HG03521 (cell line): ENCODE measurements at regions not wholly inside any gene's neighbourhood (a gene's known extent, or its start where the extent isn't known, plus 50 kb on each side); places are given as distances from the start of the nearest gene placed in this dataset.

ENCODE experiments used
- ATAC-seq: cut with Tn5 transposase; IDR thresholded peaks from one replicate; pipeline ENCODE4 v1.9.1; 2021; ENCODE audit warnings: mild to moderate bottlenecking, moderate library complexity; ENCODE audit not compliant: unreplicated experiment

- ATAC-seq: no peak
Measured at GRCh38 chr1:232386721-232387510, 243.0 kb downstream of the SIPA1L2 start.

- ATAC-seq: no peak
Measured at GRCh38 chr1:232386294-232386693, 243.6 kb downstream of the SIPA1L2 start.

DNA sequence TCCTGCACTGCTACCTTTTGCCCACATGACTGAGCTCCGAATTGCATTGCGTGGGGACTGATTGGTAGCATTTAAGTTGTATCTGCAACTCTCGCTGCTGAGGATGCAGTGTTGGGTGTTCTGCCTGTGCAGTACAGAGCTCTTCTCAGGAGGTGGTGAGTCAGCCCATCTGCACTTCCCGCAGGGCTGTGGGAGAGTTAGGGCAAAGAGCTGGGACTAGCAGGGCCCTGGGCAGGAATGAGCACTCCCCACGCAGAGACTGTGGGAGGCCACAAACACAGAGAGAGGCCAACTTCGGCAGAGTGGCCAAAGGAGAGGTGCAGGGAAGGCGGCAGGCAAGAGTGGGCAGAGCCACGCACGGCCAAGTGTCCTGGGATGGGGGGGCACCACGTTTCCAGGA, 244.7 kb downstream of the SIPA1L2 start:
- ATAC-seq: no peak

- no peak for ATAC-seq
Measured at GRCh38 chr1:232384171-232384883, 245.6 kb downstream of the SIPA1L2 start.

DNA sequence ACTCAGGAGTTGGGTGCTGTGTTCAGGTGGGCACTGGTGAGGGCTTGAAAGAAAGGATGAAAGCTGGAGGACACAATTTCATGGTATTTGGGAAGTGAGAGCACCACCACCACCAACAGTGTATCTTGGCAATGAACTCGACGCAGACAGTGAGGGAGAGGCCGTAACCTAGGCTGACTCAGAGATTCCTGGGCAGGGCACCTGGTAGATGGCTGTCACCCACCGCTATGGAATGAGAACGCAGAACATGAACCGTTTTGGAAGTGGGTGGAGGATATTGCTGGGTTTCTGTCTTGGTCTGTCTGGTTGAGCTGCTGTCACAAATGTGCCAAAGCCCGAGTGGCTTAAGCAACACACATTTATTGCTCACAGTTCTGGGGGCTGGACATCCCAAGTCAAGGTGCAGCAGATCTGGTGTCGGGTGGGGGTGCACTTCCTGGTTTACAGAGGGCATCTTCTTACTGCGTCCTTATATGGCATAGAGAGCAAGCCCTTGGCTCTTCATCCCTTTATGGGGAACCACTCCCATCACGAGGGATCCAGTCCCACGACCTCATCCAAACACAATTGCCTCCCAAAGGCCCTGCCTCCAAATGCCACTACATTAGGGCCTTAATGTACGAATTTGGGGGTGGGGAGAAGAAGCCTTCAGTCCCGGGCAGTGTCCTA, 246.3 kb downstream of the SIPA1L2 start:
- ATAC-seq: no peak

DNA sequence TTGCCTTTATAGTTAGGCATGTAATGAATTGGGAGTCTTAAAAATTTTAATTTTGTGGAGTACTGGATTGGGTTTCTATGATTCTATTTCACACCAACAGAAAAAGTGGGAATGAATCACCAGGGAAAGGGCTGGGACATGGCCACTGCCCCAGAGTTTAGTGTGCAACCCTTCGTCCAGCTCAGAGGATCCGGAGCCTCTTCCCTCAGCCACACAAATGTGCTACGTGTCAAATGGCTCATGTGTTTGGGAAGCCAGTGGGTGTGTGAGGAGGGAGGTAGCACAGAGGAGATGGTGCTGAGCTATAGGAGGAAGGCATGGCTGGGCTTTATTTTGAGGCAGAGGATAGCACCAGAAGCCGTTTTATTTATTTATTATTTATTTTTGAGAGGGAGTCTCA, 247.3 kb downstream of the SIPA1L2 start:
- no peak for ATAC-seq

DNA sequence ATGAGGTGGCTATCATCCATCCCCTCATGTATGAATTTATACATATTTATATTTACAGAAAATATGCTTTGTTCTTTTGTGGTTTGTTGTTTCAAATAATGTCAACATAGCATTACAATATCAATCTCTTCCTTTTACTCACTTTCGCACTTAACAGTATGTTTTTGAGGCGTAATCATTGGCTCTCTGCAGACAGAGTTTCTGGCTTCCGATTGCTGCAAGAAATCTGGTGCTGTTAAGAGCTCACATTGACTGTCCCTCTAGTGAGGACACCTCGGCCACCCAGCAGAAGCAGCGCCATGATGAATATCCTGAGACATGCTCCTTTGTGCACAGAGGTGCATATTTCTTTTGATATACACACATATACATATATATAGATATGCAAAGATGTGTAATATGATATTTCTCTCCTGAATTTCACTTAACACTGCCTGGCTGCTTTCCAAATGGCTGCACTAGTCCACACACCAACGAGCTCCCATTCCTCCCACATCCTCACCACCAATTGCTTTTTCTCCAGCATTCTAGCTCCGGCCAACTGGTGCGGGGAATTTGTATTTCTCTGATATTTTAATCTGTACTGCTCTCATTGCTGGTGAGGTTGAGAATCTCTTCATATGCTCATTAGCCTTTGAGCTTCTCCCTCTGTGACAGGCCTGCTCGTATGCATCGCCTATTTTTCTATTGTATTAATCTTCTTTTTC, 248.4 kb downstream of the SIPA1L2 start:
- no peak for ATAC-seq

- ATAC-seq: no peak
Measured at GRCh38 chr1:232380596-232380995, 249.3 kb downstream of the SIPA1L2 start.

DNA sequence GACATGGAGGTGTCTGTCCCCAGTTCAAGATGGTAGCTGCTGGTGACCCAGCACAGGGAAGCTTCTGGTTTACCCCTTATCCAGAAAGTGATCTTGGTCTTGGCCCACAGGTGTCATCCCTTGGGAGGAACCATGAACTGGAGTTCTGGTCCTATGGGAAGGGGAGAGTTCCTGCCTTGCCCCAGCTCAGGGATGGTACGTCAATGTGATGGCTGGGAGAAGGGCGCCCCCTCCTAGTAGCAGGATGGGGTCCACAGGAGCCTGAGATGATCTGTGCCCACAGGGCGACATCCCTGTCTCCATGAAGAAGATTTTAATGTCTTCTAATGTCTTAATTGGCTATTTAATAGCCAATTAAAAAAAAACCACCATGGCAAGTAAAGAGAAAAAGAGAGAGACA, 249.8 kb downstream of the SIPA1L2 start:
- ATAC-seq: no peak

- ATAC-seq: no peak
Measured at GRCh38 chr1:232379063-232379434, 250.9 kb downstream of the SIPA1L2 start.

DNA sequence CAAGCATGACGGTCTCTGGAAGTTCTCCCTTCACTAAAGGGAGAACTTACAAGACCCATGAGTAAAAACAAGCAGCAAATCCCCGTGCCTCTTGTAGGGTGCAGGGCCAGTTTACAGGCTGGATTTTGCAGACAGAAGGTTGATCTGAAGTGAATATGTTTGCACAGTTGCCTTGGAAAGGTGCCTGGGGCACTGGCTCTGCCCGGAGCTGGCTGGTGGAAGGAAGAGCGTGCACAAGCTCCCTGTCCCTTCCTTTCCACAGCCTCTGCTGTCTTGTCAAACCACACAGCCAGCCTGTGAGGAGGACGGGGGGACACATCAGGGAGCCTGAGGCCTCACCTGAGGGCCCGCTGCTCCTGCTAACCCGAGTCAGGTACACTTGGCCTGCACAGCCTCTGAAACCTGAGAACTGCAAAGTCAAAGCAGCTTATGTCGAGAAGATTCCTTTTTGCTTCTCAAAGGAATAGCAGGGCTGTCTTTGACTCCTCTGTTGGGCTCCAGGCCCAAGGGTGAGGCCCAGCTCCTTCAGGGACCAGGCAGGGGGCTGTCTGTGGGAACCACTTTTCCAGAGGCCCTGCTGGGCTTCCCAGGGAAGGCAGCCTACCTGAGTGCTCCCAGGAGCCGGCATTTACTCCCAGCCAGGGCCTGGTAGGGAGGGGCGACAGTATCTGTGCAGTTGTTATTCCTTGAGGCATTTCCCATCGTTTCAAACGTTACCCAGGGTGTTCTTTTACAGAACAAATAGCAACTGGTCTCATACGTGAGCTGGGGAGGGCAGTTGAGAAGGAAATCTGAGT, 251.5 kb downstream of the SIPA1L2 start:
- ATAC-seq: no peak

DNA sequence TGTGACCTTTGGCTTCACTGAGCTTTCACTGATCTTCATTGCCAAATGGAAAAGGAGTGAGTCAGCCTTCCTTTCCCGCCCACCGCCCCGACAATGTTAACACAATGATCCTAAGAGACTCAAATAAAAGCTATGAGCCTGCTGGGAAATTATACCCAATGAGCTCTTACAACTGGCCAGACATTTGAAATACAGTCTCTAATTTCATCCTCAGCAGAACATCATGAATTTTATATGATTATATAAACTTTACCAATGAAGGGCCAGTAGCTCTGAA, 252.5 kb downstream of the SIPA1L2 start:
- no peak for ATAC-seq

DNA sequence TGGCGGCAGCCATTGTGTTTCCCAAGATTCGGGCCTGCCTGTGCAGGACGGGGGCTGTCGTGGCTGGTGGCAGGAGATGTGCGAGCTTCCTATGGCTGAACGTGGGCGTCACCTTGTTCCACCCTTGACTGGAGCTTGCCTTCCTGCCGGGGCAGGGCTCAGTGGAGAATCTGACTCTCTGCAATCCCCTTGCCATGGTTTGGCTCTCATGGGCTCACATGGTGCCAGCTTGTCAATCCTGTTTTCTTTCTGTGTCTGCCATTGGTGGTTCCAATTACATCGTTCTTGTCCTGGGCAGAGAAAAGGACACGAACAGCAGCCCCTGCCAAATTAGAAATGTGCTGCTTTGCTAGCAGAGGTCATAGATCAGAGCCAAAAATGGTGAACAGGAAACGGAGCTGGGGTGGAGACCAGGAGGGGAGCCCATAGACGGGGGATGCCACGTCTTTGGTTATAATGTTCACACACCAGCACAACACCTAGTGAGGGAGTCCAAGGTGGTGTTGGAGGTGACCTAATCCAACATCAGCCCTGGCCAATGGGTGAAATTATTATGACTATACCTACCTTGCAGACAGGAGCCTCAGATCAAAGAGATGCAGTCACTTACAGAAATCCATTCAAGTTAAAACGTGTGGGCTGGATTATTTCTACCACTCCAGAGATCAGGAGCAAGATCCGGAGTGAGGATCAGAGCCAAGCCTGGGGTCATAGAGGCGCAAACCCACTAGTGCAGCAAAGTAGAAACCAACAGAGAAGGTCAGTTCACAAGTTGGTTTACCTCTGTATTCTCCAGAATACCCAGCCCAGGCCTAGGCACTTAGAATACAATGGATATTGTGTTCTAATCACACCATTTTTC, 253.1 kb downstream of the SIPA1L2 start:
- ATAC-seq: no peak

DNA sequence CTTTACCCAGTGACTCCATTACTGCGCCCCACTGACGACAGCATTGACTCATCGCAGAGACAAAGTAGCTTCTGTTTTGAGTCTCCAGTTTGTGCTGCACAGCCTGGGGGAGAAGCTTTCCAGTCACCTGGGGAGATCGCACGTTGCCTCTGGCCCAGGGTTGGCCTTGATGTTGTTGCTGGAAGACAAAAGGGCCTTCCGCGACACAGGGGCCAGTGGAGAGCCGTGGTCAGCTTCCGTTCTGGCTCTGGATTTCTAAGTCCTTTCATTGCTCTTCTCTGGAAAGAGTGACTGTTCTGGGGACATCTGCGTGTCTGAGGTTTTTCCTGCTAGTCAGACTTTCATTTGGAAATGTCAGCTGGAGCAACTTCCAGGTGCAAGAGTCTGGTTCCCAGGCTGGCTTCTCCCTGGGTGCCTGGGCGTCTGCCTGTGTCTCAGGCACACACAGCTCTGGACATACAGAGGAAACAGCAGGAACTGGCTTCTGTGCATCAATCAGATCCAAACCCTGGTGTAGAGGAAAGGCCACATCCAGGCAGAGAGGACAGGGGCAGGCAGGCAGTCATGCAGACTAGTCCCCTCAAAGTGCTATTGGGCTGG, 257.0 kb downstream of the SIPA1L2 start:
- ATAC-seq: no peak

DNA sequence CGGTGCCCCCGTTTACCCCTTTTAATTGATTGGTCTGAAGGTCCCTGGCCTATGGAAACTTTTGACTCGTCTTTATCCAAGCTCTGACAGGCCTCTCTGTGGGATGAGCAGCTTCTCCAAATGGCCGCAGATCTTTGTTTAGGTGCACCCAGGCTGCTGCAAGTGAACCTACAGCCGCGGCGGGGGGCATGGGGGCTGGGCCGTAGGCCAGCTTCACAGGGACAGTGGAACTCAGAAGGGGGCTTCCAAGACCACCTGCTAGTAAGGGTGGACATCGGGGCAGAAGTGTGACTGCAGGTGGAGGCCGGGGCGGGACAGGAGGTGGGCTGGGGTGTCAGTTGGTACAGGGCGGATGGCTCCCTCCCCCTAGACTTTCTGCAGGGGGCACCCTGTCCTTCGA, 257.5 kb downstream of the SIPA1L2 start:
- ATAC-seq: no peak

GRCh38 chr1:232369451-232370296, 260.3 kb downstream of the SIPA1L2 start:
- ATAC-seq: no peak

DNA sequence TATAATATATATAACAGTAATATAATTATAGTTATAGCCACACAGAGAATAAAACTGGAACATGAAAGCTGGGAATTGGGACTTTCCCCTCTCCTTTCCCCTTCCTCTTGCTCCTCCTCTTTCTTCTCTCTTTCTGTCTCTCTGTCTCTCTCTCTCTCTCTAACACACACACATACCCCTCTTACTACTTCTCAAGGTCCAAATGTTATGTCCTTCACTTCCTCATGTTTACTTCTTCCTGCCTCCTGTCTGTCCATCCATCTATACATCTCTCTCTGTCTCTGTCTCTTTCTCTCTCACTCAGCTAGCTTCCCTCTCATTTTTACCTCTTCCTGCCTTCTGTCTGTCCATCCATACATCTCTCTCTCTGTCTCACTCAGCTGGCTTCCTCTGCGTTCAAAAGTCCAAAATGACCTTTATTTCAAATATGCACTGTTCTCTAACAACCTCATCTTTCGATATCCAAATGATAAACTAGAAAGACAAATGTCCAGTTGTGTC, 261.1 kb downstream of the SIPA1L2 start:
- no peak for ATAC-seq

GRCh38 chr1:232367293-232367692, 262.6 kb downstream of the SIPA1L2 start:
- no peak for ATAC-seq
